Mammary epithelial cell (primary cell): ENCODE measurements at regions not wholly inside any gene's neighbourhood (a gene's known extent, or its start where the extent isn't known, plus 50 kb on each side); places are given as distances from the start of the nearest gene placed in this dataset.

Experiments used
- EZH2 ChIP-seq: IDR thresholded peaks from 2 replicates; pipeline ENCODE4 v1.6.1; 2012; ENCODE audit warnings: low read length, inconsistent platforms, borderline replicate concordance
- TF ChIP-seq, protein P1 (sequence below), 2 donors: IDR thresholded peaks in 1 of 2; conservative IDR thresholded peaks in 1 of 2; 2 replicates each; pipeline ENCODE4 v1.5.1; 2011 to 2012; ENCODE audit warnings: inconsistent platforms in 2 of 2, low read length in 2 of 2, mild to moderate bottlenecking in 2 of 2, control low read depth in 1 of 2, low read depth in 1 of 2; ENCODE audit not compliant: insufficient read depth in 1 of 2; ENCODE audit errors: extremely low read depth in 1 of 2

DNA sequence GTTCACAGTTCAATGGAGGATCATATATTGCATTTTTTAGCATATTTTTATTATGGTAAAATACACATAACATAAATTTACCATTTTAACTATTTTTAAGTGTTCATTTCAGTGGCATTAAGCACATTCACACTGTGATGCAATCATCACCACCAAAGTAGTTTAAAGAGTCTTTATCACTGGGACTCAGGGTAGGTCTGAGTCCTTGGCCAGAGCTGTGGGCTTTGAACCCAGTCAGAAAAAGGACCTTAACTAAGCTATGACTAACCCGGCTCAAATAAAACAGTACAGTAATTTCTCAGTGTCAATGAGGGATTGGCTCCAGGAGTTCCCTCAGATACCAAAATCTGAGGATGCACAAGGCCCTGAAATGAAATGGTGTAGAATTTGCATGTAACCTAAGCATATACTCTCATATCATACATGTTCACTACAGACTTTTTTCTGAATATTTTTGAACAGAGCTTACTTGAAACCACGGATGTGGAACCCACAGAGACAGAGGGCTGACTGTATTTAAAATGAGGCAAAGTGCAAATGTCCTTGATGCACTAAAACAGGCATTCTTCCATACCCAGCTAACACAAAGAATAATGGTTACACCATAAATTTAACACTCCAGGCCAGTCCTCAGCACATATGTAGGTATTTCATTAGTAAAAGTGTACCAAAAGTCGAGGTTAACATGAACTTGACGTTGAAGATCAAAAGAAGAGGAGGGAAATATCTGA, 246.2 kb downstream of the LNPK start:
- TF ChIP-seq, protein P1, sequence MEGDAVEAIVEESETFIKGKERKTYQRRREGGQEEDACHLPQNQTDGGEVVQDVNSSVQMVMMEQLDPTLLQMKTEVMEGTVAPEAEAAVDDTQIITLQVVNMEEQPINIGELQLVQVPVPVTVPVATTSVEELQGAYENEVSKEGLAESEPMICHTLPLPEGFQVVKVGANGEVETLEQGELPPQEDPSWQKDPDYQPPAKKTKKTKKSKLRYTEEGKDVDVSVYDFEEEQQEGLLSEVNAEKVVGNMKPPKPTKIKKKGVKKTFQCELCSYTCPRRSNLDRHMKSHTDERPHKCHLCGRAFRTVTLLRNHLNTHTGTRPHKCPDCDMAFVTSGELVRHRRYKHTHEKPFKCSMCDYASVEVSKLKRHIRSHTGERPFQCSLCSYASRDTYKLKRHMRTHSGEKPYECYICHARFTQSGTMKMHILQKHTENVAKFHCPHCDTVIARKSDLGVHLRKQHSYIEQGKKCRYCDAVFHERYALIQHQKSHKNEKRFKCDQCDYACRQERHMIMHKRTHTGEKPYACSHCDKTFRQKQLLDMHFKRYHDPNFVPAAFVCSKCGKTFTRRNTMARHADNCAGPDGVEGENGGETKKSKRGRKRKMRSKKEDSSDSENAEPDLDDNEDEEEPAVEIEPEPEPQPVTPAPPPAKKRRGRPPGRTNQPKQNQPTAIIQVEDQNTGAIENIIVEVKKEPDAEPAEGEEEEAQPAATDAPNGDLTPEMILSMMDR (conservative IDR thresholded peaks at IDR 0.05 in 1 of 2, IDR thresholded peaks at IDR 0.05 in 1 of 2; ENCODE audit: extremely low read depth in 1 of 2, insufficient read depth in 1 of 2, low read depth in 1 of 2, low read length in 2 of 2) = no peak
- TF ChIP-seq EZH2 = no peak
